GM23338 (cell line): ENCODE measurements at regions not wholly inside any gene's neighbourhood (a gene's known extent, or its start where the extent isn't known, plus 50 kb on each side); places are given as distances from the start of the nearest gene placed in this dataset.
"Not testable (repeated sequence)": the region's sequence is repeated elsewhere in the genome, so short reads cannot be mapped to it uniquely, and the experiment has no call there.

Experiments
- ATAC-seq: fragments of 200-7000 bp; cut with Tn5 transposase; 3 replicates; pipeline ENCODE4 v1.9.1; 2020
- DNase-seq: peaks from one replicate; pipeline ENCODE4 v3.0.0-alpha.2; 2015; ENCODE audit warnings: low spot score
- H2AFZ ChIP-seq: fragments of 200-600 bp; sonication (generic); 2 replicates; pipeline ENCODE4 v1.8.0; 2016; ENCODE audit warnings: antibody characterized with exemption, mild to moderate bottlenecking, moderate library complexity
- H3F3A ChIP-seq: fragments of 200-600 bp; sonication (generic); replicated peaks from 2 replicates; pipeline ENCODE4 v1.8.0; 2017; ENCODE audit warnings: antibody characterized with exemption, mixed run types, low read depth
- H3K27ac ChIP-seq: fragments of 200-600 bp; sonication (generic); 2 replicates; pipeline ENCODE4 v1.6.1; 2016; ENCODE audit warnings: low read depth
- H3K27me3 ChIP-seq: fragments of 200-600 bp; sonication (generic); 2 replicates; pipeline ENCODE4 v1.8.0; 2016; ENCODE audit warnings: mild to moderate bottlenecking, mixed run types, moderate library complexity; ENCODE audit not compliant: insufficient read depth
- H3K36me3 ChIP-seq: fragments of 200-600 bp; sonication (generic); 2 replicates; pipeline ENCODE4 v1.8.0; 2016; ENCODE audit warnings: mild to moderate bottlenecking; ENCODE audit not compliant: insufficient read depth
- H3K4me1 ChIP-seq: fragments of 200-600 bp; sonication (generic); 2 replicates; pipeline ENCODE4 v1.8.0; 2016; ENCODE audit warnings: mild to moderate bottlenecking, moderate library complexity; ENCODE audit not compliant: insufficient read depth
- H3K4me2 ChIP-seq: fragments of 200-600 bp; sonication (generic); 2 replicates; pipeline ENCODE4 v1.7.1; 2017; ENCODE audit warnings: mixed run types
- H3K4me3 ChIP-seq: fragments of 200-600 bp; sonication (generic); 2 replicates; pipeline ENCODE4 v1.6.1; 2016; ENCODE audit warnings: mixed run types
- H3K79me2 ChIP-seq: fragments of 200-600 bp; sonication (generic); replicated peaks from 2 replicates; pipeline ENCODE4 v1.8.0; 2017; ENCODE audit warnings: mild to moderate bottlenecking; ENCODE audit not compliant: insufficient read depth
- H3K9me2 ChIP-seq: fragments of 200-600 bp; sonication (generic); 2 replicates; pipeline ENCODE4 v1.8.0; 2017; ENCODE audit not compliant: insufficient read depth
- H4K20me1 ChIP-seq: fragments of 200-600 bp; sonication (generic); replicated peaks from 2 replicates; pipeline ENCODE4 v1.8.0; 2017; ENCODE audit warnings: mild to moderate bottlenecking; ENCODE audit not compliant: insufficient read depth
- H3K27ac Mint-ChIP-seq: 2 replicates; pipeline ENCODE4 v1.8.0; 2020; ENCODE audit warnings: inconsistent platforms, mild to moderate bottlenecking, moderate library complexity, mixed read lengths
- H3K27me3 Mint-ChIP-seq: 3 replicates; pipeline ENCODE4 v1.8.0; 2022; ENCODE audit warnings: low read depth, mild to moderate bottlenecking, moderate library complexity, mixed read lengths, inconsistent platforms; ENCODE audit not compliant: insufficient read depth, poor library complexity
- H3K36me3 Mint-ChIP-seq: 3 replicates; pipeline ENCODE4 v1.8.0; 2021; ENCODE audit warnings: low read depth, mild to moderate bottlenecking, inconsistent platforms, moderate library complexity, mixed read lengths
- H3K4me1 Mint-ChIP-seq: 3 replicates; pipeline ENCODE4 v1.8.0; 2020; ENCODE audit warnings: mild to moderate bottlenecking, inconsistent platforms, mixed read lengths
- H3K4me3 Mint-ChIP-seq: 3 replicates; pipeline ENCODE4 v1.8.0; 2021; ENCODE audit warnings: moderate library complexity, mild to moderate bottlenecking, inconsistent platforms, mixed read lengths
- H3K9me3 Mint-ChIP-seq: 3 replicates; pipeline ENCODE4 v1.8.0; 2020; ENCODE audit warnings: moderate library complexity, mild to moderate bottlenecking, inconsistent platforms, mixed read lengths
- CREB1 ChIP-seq: fragments of 250-450 bp; sonication (Bioruptor Pico); IDR thresholded peaks from 2 replicates; pipeline ENCODE4 v1.5.0; 2020; ENCODE audit warnings: low read depth, mild to moderate bottlenecking, moderate library complexity
- CTCF ChIP-seq, 2 experiments: fragments of 200-600 bp in 1 of 2; sonication (generic) in 1 of 2; conservative IDR thresholded peaks; 2 replicates each; pipeline versions ENCODE4 v1.5.1 to v1.6.1; 2016 to 2017; ENCODE audit warnings: antibody characterized with exemption in 2 of 2, low read depth in 2 of 2, mild to moderate bottlenecking in 2 of 2, moderate library complexity in 1 of 2
- ETS1 ChIP-seq: IDR thresholded peaks from 2 replicates; pipeline ENCODE4 v1.6.1; 2016; ENCODE audit warnings: antibody characterized with exemption
- EZH2 ChIP-seq: fragments of 200-600 bp; sonication (generic); IDR thresholded peaks from one replicate; pipeline ENCODE4 v1.8.0; 2017; ENCODE audit warnings: antibody characterized with exemption, mild to moderate bottlenecking, low read depth; ENCODE audit not compliant: unreplicated experiment
- EZH2phosphoT487 ChIP-seq: fragments of 200-600 bp; sonication (generic); IDR thresholded peaks from one replicate; pipeline ENCODE4 v1.8.1; 2018; ENCODE audit warnings: antibody characterized with exemption; ENCODE audit not compliant: unreplicated experiment
- NANOG ChIP-seq: IDR thresholded peaks from 2 replicates; pipeline ENCODE4 v1.6.1; 2016; ENCODE audit warnings: antibody characterized with exemption, borderline replicate concordance
- POLR2AphosphoS5 ChIP-seq: IDR thresholded peaks from 2 replicates; pipeline ENCODE4 v1.6.1; 2016; ENCODE audit warnings: antibody characterized with exemption, low read depth
- STAT1 ChIP-seq: IDR thresholded peaks from one replicate; pipeline ENCODE4 v1.6.1; 2016; ENCODE audit warnings: antibody characterized with exemption; ENCODE audit not compliant: unreplicated experiment
- ZNF114 ChIP-seq: fragments of 250-450 bp; sonication (Bioruptor Pico); IDR thresholded peaks from 2 replicates; pipeline ENCODE4 v1.5.0; 2020; ENCODE audit warnings: mild to moderate bottlenecking, moderate library complexity
- ZNF331 ChIP-seq: fragments of 250-450 bp; sonication (Bioruptor Pico); IDR thresholded peaks from 2 replicates; pipeline ENCODE4 v1.5.0; 2020; ENCODE audit warnings: low read depth, mild to moderate bottlenecking, moderate library complexity
- TF ChIP-seq, protein P1 (sequence below): IDR thresholded peaks from one replicate; pipeline ENCODE4 v1.6.1; 2018; ENCODE audit warnings: antibody characterized with exemption; ENCODE audit not compliant: unreplicated experiment

DNA sequence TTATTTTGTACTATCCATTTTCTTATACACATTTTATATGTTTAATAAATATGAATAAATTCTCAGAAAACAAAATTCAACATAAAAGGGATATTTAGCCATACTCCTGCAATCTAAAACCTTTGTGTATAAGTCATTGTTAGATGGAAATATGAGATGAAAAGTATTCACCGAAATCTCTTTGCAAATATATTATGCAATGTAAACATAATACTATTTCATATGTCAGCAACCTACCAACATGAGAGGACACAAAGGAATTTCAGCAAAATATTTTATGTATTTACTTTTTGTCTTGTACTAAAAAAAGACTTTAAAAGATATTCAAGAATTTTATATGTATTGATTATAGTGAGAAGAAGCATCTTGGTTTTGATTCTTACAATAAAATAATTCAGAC is 1623.4 kb downstream of the EFNA5 start (continued):
- TF ChIP-seq, protein P1, sequence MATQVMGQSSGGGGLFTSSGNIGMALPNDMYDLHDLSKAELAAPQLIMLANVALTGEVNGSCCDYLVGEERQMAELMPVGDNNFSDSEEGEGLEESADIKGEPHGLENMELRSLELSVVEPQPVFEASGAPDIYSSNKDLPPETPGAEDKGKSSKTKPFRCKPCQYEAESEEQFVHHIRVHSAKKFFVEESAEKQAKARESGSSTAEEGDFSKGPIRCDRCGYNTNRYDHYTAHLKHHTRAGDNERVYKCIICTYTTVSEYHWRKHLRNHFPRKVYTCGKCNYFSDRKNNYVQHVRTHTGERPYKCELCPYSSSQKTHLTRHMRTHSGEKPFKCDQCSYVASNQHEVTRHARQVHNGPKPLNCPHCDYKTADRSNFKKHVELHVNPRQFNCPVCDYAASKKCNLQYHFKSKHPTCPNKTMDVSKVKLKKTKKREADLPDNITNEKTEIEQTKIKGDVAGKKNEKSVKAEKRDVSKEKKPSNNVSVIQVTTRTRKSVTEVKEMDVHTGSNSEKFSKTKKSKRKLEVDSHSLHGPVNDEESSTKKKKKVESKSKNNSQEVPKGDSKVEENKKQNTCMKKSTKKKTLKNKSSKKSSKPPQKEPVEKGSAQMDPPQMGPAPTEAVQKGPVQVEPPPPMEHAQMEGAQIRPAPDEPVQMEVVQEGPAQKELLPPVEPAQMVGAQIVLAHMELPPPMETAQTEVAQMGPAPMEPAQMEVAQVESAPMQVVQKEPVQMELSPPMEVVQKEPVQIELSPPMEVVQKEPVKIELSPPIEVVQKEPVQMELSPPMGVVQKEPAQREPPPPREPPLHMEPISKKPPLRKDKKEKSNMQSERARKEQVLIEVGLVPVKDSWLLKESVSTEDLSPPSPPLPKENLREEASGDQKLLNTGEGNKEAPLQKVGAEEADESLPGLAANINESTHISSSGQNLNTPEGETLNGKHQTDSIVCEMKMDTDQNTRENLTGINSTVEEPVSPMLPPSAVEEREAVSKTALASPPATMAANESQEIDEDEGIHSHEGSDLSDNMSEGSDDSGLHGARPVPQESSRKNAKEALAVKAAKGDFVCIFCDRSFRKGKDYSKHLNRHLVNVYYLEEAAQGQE = no peak
- TF ChIP-seq STAT1 (no peak), ZNF114 (CRISPR knock-in tag) (no peak), NANOG (no peak), EZH2 (no peak), EZH2phosphoT487 (no peak)

GRCh38 chr5:106032069-106032468 is 1638.7 kb downstream of the EFNA5 start:
- not testable (repeated sequence) for H3K27ac Mint-ChIP-seq, ATAC-seq, DNase-seq, H3K27me3 ChIP-seq, H3K9me2 ChIP-seq, H3K4me2 ChIP-seq, H3K4me1 Mint-ChIP-seq, H3K4me3 ChIP-seq, H3F3A ChIP-seq, H3K4me1 ChIP-seq, H4K20me1 ChIP-seq, H2AFZ ChIP-seq, H3K27me3 Mint-ChIP-seq, H3K4me3 Mint-ChIP-seq, H3K79me2 ChIP-seq, H3K27ac ChIP-seq
- 0 out of 2 replicates have a peak, but pooled peaks cover 11% of the 10 kb centered on the region for H3K36me3 ChIP-seq
- peaks cover 41% of the 10 kb centered on the region for H3K9me3 Mint-ChIP-seq
- peaks cover 25% of the 10 kb centered on the region for H3K36me3 Mint-ChIP-seq

GRCh38 chr5:106028314-106028713 is 1642.4 kb downstream of the EFNA5 start:
- DNase-seq (no peak), ATAC-seq (no peak)
- no peaks in the 10 kb centered on the region for H3K27me3 ChIP-seq
- no peaks in the 10 kb centered on the region for H4K20me1 ChIP-seq
- no peaks in the 10 kb centered on the region for H3K4me1 ChIP-seq
- no peaks in the 10 kb centered on the region for H3K79me2 ChIP-seq
- Mint-ChIP-seq H3K4me1 (no peaks in the 10 kb centered on the region), H3K27me3 (no peaks in the 10 kb centered on the region), H3K9me3 (peaks cover 27% of the 10 kb centered on the region), H3K27ac (no peak overlapping the region), H3K36me3 (peaks cover 23% of the 10 kb centered on the region), H3K4me3 (no peak overlapping the region)
- H3K27ac ChIP-seq = no peak overlapping the region
- TF ChIP-seq STAT1 (no peak), ZNF114 (CRISPR knock-in tag) (no peak), NANOG (no peak), ZNF331 (CRISPR knock-in tag) (no peak), ETS1 (no peak), CREB1 (CRISPR knock-in tag) (no peak), POLR2AphosphoS5 (no peak), CTCF (conservative IDR thresholded peaks at IDR 0.05; ENCODE audit: low read depth in 2 of 2) (no peak)
- H3F3A ChIP-seq = no peaks in the 10 kb centered on the region
- no peak overlapping the region for H3K4me3 ChIP-seq
- H2AFZ ChIP-seq = no peak overlapping the region
- peaks cover 6% of the 10 kb centered on the region for H3K9me2 ChIP-seq
- no peak overlapping the region for H3K4me2 ChIP-seq
- no peaks in the 10 kb centered on the region for H3K36me3 ChIP-seq
